Liver (tissue), 8 donors: ENCODE measurements at regions not wholly inside any gene's neighbourhood (a gene's known extent, or its start where the extent isn't known, plus 50 kb on each side); places are given as distances from the start of the nearest gene placed in this dataset.
A peak's percentile ranks its signal among the peaks of the same experiment; 100 is the strongest.

ENCODE experiments used
- DNase-seq: peaks from one replicate; pipeline ENCODE4 v3.0.0-alpha.2; 2017; ENCODE audit warnings: low spot score
- H3K27ac ChIP-seq, 2 donors: one replicate each; pipeline ENCODE4 v1.7.0; 2013; ENCODE audit warnings: inconsistent platforms in 2 of 2, low read length in 2 of 2, control low read depth in 1 of 2, low read depth in 1 of 2, mild to moderate bottlenecking in 1 of 2
- H3K27me3 ChIP-seq, 4 donors: one replicate each; pipeline versions ENCODE4 v1.6.1 to v1.7.0; 2013; ENCODE audit warnings: low read length in 3 of 4, inconsistent platforms in 1 of 4, mild to moderate bottlenecking in 1 of 4, moderate library complexity in 1 of 4; ENCODE audit not compliant: control insufficient read depth in 4 of 4, insufficient read depth in 4 of 4
- H3K36me3 ChIP-seq, 4 donors: one replicate each; pipeline versions ENCODE4 v1.6.1 to v1.7.0; 2013; ENCODE audit warnings: low read length in 3 of 4, mild to moderate bottlenecking in 3 of 4, low read depth in 1 of 4, moderate library complexity in 1 of 4; ENCODE audit not compliant: control insufficient read depth in 4 of 4, insufficient read depth in 3 of 4
- H3K4me1 ChIP-seq, 4 donors: one replicate each; pipeline versions ENCODE4 v1.6.1 to v1.7.0; 2013; ENCODE audit warnings: low read length in 3 of 4, mild to moderate bottlenecking in 3 of 4, moderate library complexity in 1 of 4; ENCODE audit not compliant: control insufficient read depth in 4 of 4, insufficient read depth in 4 of 4
- H3K4me3 ChIP-seq, 3 donors: one replicate each; pipeline versions ENCODE4 v1.6.1 to v1.7.0; 2013; ENCODE audit warnings: low read length in 3 of 3, control low read depth in 1 of 3, low read depth in 1 of 3, mild to moderate bottlenecking in 1 of 3
- H3K9ac ChIP-seq, 2 donors: one replicate each; pipeline ENCODE4 v1.7.0; 2013; ENCODE audit warnings: low read length in 2 of 2, mild to moderate bottlenecking in 2 of 2, moderate library complexity in 2 of 2, control low read depth in 1 of 2, low read depth in 1 of 2
- H3K9me3 ChIP-seq, 4 donors: one replicate each; pipeline versions ENCODE4 v1.6.1 to v1.7.0; 2013; ENCODE audit warnings: low read length in 3 of 4; ENCODE audit not compliant: control insufficient read depth in 4 of 4
- ATF3 ChIP-seq: IDR thresholded peaks from 2 replicates; pipeline ENCODE4 v1.6.1; 2016; ENCODE audit warnings: antibody characterized with exemption
- CTCF ChIP-seq: fragments of 150-350 bp; IDR thresholded peaks from 2 replicates; pipeline ENCODE4 v1.5.1; 2017; ENCODE audit warnings: improper control_type of control experiment, low read depth, low read length; ENCODE audit not compliant: missing input control
- FOXA1 ChIP-seq: IDR thresholded peaks from 2 replicates; pipeline ENCODE4 v1.6.1; 2016; ENCODE audit warnings: antibody characterized with exemption
- FOXA2 ChIP-seq: IDR thresholded peaks from 2 replicates; pipeline ENCODE4 v1.6.1; 2016; ENCODE audit warnings: antibody characterized with exemption
- GABPA ChIP-seq, 2 donors: IDR thresholded peaks in 1 of 2; conservative IDR thresholded peaks in 1 of 2; 2 replicates each; pipeline ENCODE4 v1.6.1; 2016; ENCODE audit warnings: antibody characterized with exemption in 2 of 2, mild to moderate bottlenecking in 1 of 2, moderate library complexity in 1 of 2
- HNF4A ChIP-seq, 2 donors: conservative IDR thresholded peaks; 2 replicates each; pipeline ENCODE4 v1.6.1; 2016; ENCODE audit warnings: antibody characterized with exemption in 2 of 2, mild to moderate bottlenecking in 2 of 2
- HNF4G ChIP-seq: IDR thresholded peaks from 2 replicates; pipeline ENCODE4 v1.6.1; 2016; ENCODE audit warnings: antibody characterized with exemption
- MAX ChIP-seq: IDR thresholded peaks from 2 replicates; pipeline ENCODE4 v1.6.1; 2016; ENCODE audit warnings: antibody characterized with exemption
- NR2F2 ChIP-seq: IDR thresholded peaks from 2 replicates; pipeline ENCODE4 v1.6.1; 2016; ENCODE audit warnings: antibody characterized with exemption
- RXRA ChIP-seq, 2 donors: IDR thresholded peaks; 2 replicates each; pipeline ENCODE4 v1.6.1; 2017 to 2018; ENCODE audit warnings: antibody characterized with exemption in 2 of 2, mild to moderate bottlenecking in 1 of 2
- SP1 ChIP-seq: IDR thresholded peaks from 2 replicates; pipeline ENCODE4 v1.6.1; 2018; ENCODE audit warnings: antibody characterized with exemption, mild to moderate bottlenecking
- YY1 ChIP-seq: IDR thresholded peaks from 2 replicates; pipeline ENCODE4 v1.6.1; 2016; ENCODE audit warnings: antibody characterized with exemption, mild to moderate bottlenecking
- ZBTB33 ChIP-seq: IDR thresholded peaks from 2 replicates; pipeline ENCODE4 v1.6.1; 2016; ENCODE audit warnings: antibody characterized with exemption
- WGBS: extraction: QIAGEN DNeasy Blood & Tissue Kit; methylation state at CpG from one replicate; pipeline ENCODE4 v1.1.7; 2013; 5-methylcytosine and 5-hydroxymethylcytosine counted together
- donor health status: healthy.
- donor health status: healthy.
- donor health status: healthy.
- donor health status: healthy.
- donor health status: healthy.

- H3K9ac ChIP-seq, result no peak overlapping the region
- peaks cover 0 to 2% (median 0%) of the 10 kb centered on the region in 4 donors for H3K27me3 ChIP-seq
- no peaks in the 10 kb centered on the region for H3K36me3 ChIP-seq
- 46% methylated on average over 19 of the region's 19 CpGs for WGBS
- TF ChIP-seq GABPA (IDR thresholded peaks at IDR 0.05 in 1 of 2, conservative IDR thresholded peaks at IDR 0.05 in 1 of 2), result no peak
- TF ChIP-seq HNF4G, result no peak
- no peak for TF ChIP-seq HNF4A (conservative IDR thresholded peaks at IDR 0.05)
- TF ChIP-seq FOXA2, result no peak
- no peak for TF ChIP-seq YY1
- TF ChIP-seq FOXA1, result no peak
- no peak for TF ChIP-seq SP1
- TF ChIP-seq RXRA (IDR thresholded peaks at IDR 0.05), result peak in 1 of 2 donors; percentile 19
- TF ChIP-seq NR2F2, result no peak
- no peaks in the 10 kb centered on the region for H3K9me3 ChIP-seq
- H3K4me3 ChIP-seq, result no peak overlapping the region
- H3K4me1 ChIP-seq, result no peaks in the 10 kb centered on the region
- H3K27ac ChIP-seq, result no peak overlapping the region
- DNase-seq, result no peak
These were observed 252.0 kb upstream of the IRX4 start for GRCh38 chr5:2134543-2135292.

GRCh38 chr5:2133936-2134335 lies 251.2 kb upstream of the IRX4 start:
- Histone ChIP-seq H3K9ac (no peak overlapping the region), H3K36me3 (no peaks in the 10 kb centered on the region), H3K4me1 (no peaks in the 10 kb centered on the region), H3K4me3 (no peak overlapping the region), H3K27ac (no peak overlapping the region), H3K27me3 (no peaks in the 10 kb centered on the region), H3K9me3 (no peaks in the 10 kb centered on the region)
- 90% methylated on average over 6 of the region's 6 CpGs for WGBS
- TF ChIP-seq CTCF (no peak), ATF3 (no peak)
- DNase-seq, result no peak

- no peak overlapping the region for H3K9ac ChIP-seq
- whole genome bisulfite sequencing, result 54% methylated on average over 6 of the region's 6 CpGs
- no peak for TF ChIP-seq MAX
- TF ChIP-seq ZBTB33, result no peak
- H3K27me3 ChIP-seq, result no peaks in the 10 kb centered on the region
- H3K9me3 ChIP-seq, result no peaks in the 10 kb centered on the region
- H3K27ac ChIP-seq, result no peak overlapping the region
- H3K36me3 ChIP-seq, result no peaks in the 10 kb centered on the region
- no peak overlapping the region for H3K4me3 ChIP-seq
- no peak for DNase-seq
- no peaks in the 10 kb centered on the region for H3K4me1 ChIP-seq
These were observed 250.4 kb upstream of the IRX4 start for GRCh38 chr5:2133080-2133479.
